ENCODE measurements at regions not wholly inside any gene's neighbourhood (a gene's known extent, or its start where the extent isn't known, plus 50 kb on each side); places are given as distances from the start of the nearest gene placed in this dataset.

- TF ChIP-seq CTCF (IDR thresholded peaks at IDR 0.05; ENCODE audit: low read length) = no peak
- no peak for TF ChIP-seq EZH2phosphoT487 (IDR thresholded peaks at IDR 0.05; ENCODE audit: low read length)
- TF ChIP-seq EZH2 (optimal IDR thresholded peaks at IDR 0.05; ENCODE audit: low read depth, low read length) = no peak
These were observed 274.4 kb upstream of the GPC6 start for GRCh38 chr13:92952161-92952560.
